ENCODE measurements at regions not wholly inside any gene's neighbourhood (a gene's known extent, or its start where the extent isn't known, plus 50 kb on each side); places are given as distances from the start of the nearest gene placed in this dataset.

- DNase-seq: no peak
Measured at GRCh38 chr14:62307844-62308243, 545.6 kb downstream of the SNAPC1 start.

GRCh38 chr14:62308316-62308715 is 546.1 kb downstream of the SNAPC1 start:
- no peak for DNase-seq

GRCh38 chr14:62308891-62309290 is 546.7 kb downstream of the SNAPC1 start:
- no peak for DNase-seq

GRCh38 chr14:62313212-62313611 is 551.0 kb downstream of the SNAPC1 start:
- DNase-seq: no peak

- DNase-seq: no peak
Measured at GRCh38 chr14:62314221-62314620, 552.0 kb downstream of the SNAPC1 start.

- no peak for DNase-seq
Measured at GRCh38 chr14:62314871-62315270, 552.7 kb downstream of the SNAPC1 start.

- DNase-seq: no peak
Measured at GRCh38 chr14:62315631-62316030, 553.4 kb downstream of the SNAPC1 start.

- DNase-seq: no peak
Measured at GRCh38 chr14:62322216-62322615, 560.0 kb downstream of the SNAPC1 start.

- DNase-seq: no peak
Measured at GRCh38 chr14:62329427-62329826, 567.2 kb downstream of the SNAPC1 start.

- no peak for DNase-seq
Measured at GRCh38 chr14:62347562-62348011, 585.4 kb downstream of the SNAPC1 start.

- no peak for DNase-seq
Measured at GRCh38 chr14:62357362-62357761, 595.1 kb downstream of the SNAPC1 start.

GRCh38 chr14:62364161-62364560 is 601.9 kb downstream of the SNAPC1 start:
- DNase-seq: no peak

- DNase-seq: no peak
Measured at GRCh38 chr14:62364800-62365280, 602.6 kb downstream of the SNAPC1 start.

GRCh38 chr14:62369919-62370560 is 607.8 kb downstream of the SNAPC1 start:
- no peak for DNase-seq

- no peak for DNase-seq
Measured at GRCh38 chr14:62373944-62374343, 611.7 kb downstream of the SNAPC1 start.

- DNase-seq: no peak
Measured at GRCh38 chr14:62378057-62378456, 615.8 kb downstream of the SNAPC1 start.

GRCh38 chr14:62381311-62382070 is 619.3 kb downstream of the SNAPC1 start:
- no peak for DNase-seq

GRCh38 chr14:62409169-62409568 is 636.1 kb downstream of the KCNH5 start:
- no peak for DNase-seq

- DNase-seq: no peak
Measured at GRCh38 chr14:62409626-62410300, 635.5 kb downstream of the KCNH5 start.

- DNase-seq: no peak
Measured at GRCh38 chr14:62420847-62421246, 624.4 kb downstream of the KCNH5 start.

GRCh38 chr14:62428429-62429203 is 616.6 kb downstream of the KCNH5 start:
- DNase-seq: no peak

GRCh38 chr14:62429683-62430082 is 615.6 kb downstream of the KCNH5 start:
- no peak for DNase-seq

GRCh38 chr14:62431496-62431895 is 613.8 kb downstream of the KCNH5 start:
- DNase-seq: no peak

Measured in activated CD4-positive, CD25-positive, alpha-beta regulatory T cell (primary cell).